T-cell (primary cell): ENCODE measurements at regions not wholly inside any gene's neighbourhood (a gene's known extent, or its start where the extent isn't known, plus 50 kb on each side); places are given as distances from the start of the nearest gene placed in this dataset.

Experiments used
- ATAC-seq, 4 experiments: fragments of 200-7000 bp in 3 of 4; fragments of 150-1000 bp in 1 of 4; cut with Tn5 transposase; replicated peaks in 1 of 4; 1 replicate in 3 of 4; 2 replicates in 1 of 4; pipeline ENCODE4 v1.10.0; 2021; ENCODE audit warnings: moderate library complexity in 3 of 4, mild to moderate bottlenecking in 2 of 4, moderate number of reproducible peaks in 1 of 4
- CTCF ChIA-PET, 2 donors: fragments of 300-600 bp; sonication (Branson Sonifier 250); formaldehyde crosslinking; loops; one replicate each; lab custom pipeline; 2022; ENCODE audit warnings: antibody characterized with exemption in 2 of 2; lab: Charles Lee
- POLR2A ChIA-PET, 2 donors: fragments of 300-600 bp; sonication (Branson Sonifier 250); formaldehyde crosslinking; loops; one replicate each; lab custom pipeline; 2022; ENCODE audit warnings: antibody characterized with exemption in 2 of 2; lab: Charles Lee
- DNase-seq, 35 experiments: peaks; one replicate each; pipeline versions ENCODE4 v3.0.0 to v3.0.0-alpha.2; 2013 to 2023
- H3K27ac ChIP-seq: one replicate; pipeline ENCODE4 v1.5.1; 2013; ENCODE audit warnings: low read length
- H3K27me3 ChIP-seq, 2 experiments: replicated peaks in 1 of 2; 1 replicate in 1 of 2; 2 replicates in 1 of 2; pipeline versions ENCODE4 v1.6.1 to v1.7.0; 2013; ENCODE audit warnings: low read length in 1 of 2, mixed read lengths in 1 of 2; ENCODE audit not compliant: control insufficient read depth in 2 of 2, insufficient read depth in 2 of 2; ENCODE audit errors: extremely low read depth in 1 of 2
- H3K36me3 ChIP-seq, 2 donors: 1 replicate in 1 of 2; 2 replicates in 1 of 2; pipeline versions ENCODE4 v1.6.1 to v1.7.0; 2013; ENCODE audit warnings: low read length in 1 of 2; ENCODE audit not compliant: control insufficient read depth in 2 of 2, insufficient read depth in 1 of 2; ENCODE audit errors: extremely low read depth in 1 of 2
- H3K4me1 ChIP-seq, 2 experiments: 1 replicate in 1 of 2; 2 replicates in 1 of 2; pipeline versions ENCODE4 v1.6.1 to v1.7.0; 2013; ENCODE audit warnings: low read length in 2 of 2, mixed read lengths in 1 of 2; ENCODE audit not compliant: insufficient read depth in 2 of 2, control insufficient read depth in 1 of 2; ENCODE audit errors: extremely low read depth in 1 of 2
- H3K4me3 ChIP-seq, 2 donors: 1 replicate in 1 of 2; 2 replicates in 1 of 2; pipeline versions ENCODE4 v1.5.1 to v1.7.0; 2013; ENCODE audit warnings: mild to moderate bottlenecking in 2 of 2, low read length in 1 of 2, moderate library complexity in 1 of 2; ENCODE audit not compliant: control insufficient read depth in 1 of 2; ENCODE audit errors: extremely low read depth in 1 of 2
- H3K9me3 ChIP-seq: 2 replicates; pipeline ENCODE4 v1.7.0; 2013
- H3K27ac Mint-ChIP-seq, 2 donors: one replicate each; pipeline ENCODE4 v1.8.0; 2020 to 2021; ENCODE audit warnings: mild to moderate bottlenecking in 2 of 2, mixed read lengths in 2 of 2
- H3K27me3 Mint-ChIP-seq, 2 donors: one replicate each; pipeline ENCODE4 v1.8.0; 2021 to 2022; ENCODE audit warnings: mixed read lengths in 2 of 2
- H3K36me3 Mint-ChIP-seq: one replicate; pipeline ENCODE4 v1.8.0; 2021; ENCODE audit warnings: mixed read lengths
- H3K4me1 Mint-ChIP-seq, 3 donors: one replicate each; pipeline ENCODE4 v1.8.0; 2020 to 2022; ENCODE audit warnings: mixed read lengths in 3 of 3, mild to moderate bottlenecking in 1 of 3
- H3K4me3 Mint-ChIP-seq, 3 donors: one replicate each; pipeline ENCODE4 v1.8.0; 2020 to 2022; ENCODE audit warnings: mild to moderate bottlenecking in 3 of 3, mixed read lengths in 3 of 3, moderate library complexity in 3 of 3
- H3K9me3 Mint-ChIP-seq, 3 donors: one replicate each; pipeline ENCODE4 v1.8.0; 2020 to 2022; ENCODE audit warnings: mixed read lengths in 3 of 3
- WGBS: methylation state at CpG from one replicate; pipeline ENCODE4 v1.1.5; 2013; ENCODE audit warnings: missing lambda C conversion rate; ENCODE audit not compliant: insufficient coverage; 5-methylcytosine and 5-hydroxymethylcytosine counted together

- no peaks in the 10 kb centered on the region for H3K36me3 Mint-ChIP-seq
- no CpG with 5 or more reads among the region's 1 CpG for WGBS
- no peak for ATAC-seq
- no peak overlapping the region for H3K4me3 ChIP-seq
- no peaks in the 10 kb centered on the region for H3K9me3 ChIP-seq
- H3K27ac ChIP-seq: no peak overlapping the region
- POLR2A ChIA-PET: no interaction called here
- H3K27ac Mint-ChIP-seq: no peak overlapping the region
- H3K27me3 Mint-ChIP-seq: no peaks in the 10 kb centered on the region
- no peaks in the 10 kb centered on the region for H3K27me3 ChIP-seq
- no peaks in the 10 kb centered on the region for H3K36me3 ChIP-seq
- CTCF ChIA-PET: no interaction called here
- H3K4me1 Mint-ChIP-seq: no peaks in the 10 kb centered on the region
- DNase-seq: no peak
- no peak overlapping the region for H3K4me3 Mint-ChIP-seq
- H3K9me3 Mint-ChIP-seq: peaks cover 10 to 32% (median 30%) of the 10 kb centered on the region in 3 donors
- H3K4me1 ChIP-seq: no peaks in the 10 kb centered on the region
Observed at GRCh38 chr2:139469985-139470384, 689.8 kb upstream of the NXPH2 start.

GRCh38 chr2:139465789-139466188, 685.6 kb upstream of the NXPH2 start:
- 100% methylated on average over 1 of the region's 4 CpGs for WGBS
- Histone ChIP-seq H3K9me3 (no peaks in the 10 kb centered on the region), H3K27me3 (no peaks in the 10 kb centered on the region), H3K4me3 (no peak overlapping the region), H3K36me3 (no peaks in the 10 kb centered on the region), H3K4me1 (no peaks in the 10 kb centered on the region), H3K27ac (no peak overlapping the region)
- ChIA-PET POLR2A (interaction anchor here in 1 of 2 donors (0.6 kb wide), 1 partner anchor 168 kb away, joined by 4 read pairs; no protein-coding TSS in a partner anchor), CTCF (no interaction called here)
- Mint-ChIP-seq H3K9me3 (peaks cover 14 to 27% (median 14%) of the 10 kb centered on the region in 3 donors), H3K4me1 (no peaks in the 10 kb centered on the region), H3K27me3 (no peaks in the 10 kb centered on the region), H3K4me3 (no peak overlapping the region), H3K36me3 (no peaks in the 10 kb centered on the region), H3K27ac (no peak overlapping the region)
- DNase-seq: no peak
- ATAC-seq: no peak

- H3K27ac ChIP-seq: no peak overlapping the region
- Mint-ChIP-seq H3K4me1 (no peaks in the 10 kb centered on the region), H3K27ac (no peak overlapping the region), H3K36me3 (no peaks in the 10 kb centered on the region), H3K27me3 (no peaks in the 10 kb centered on the region), H3K4me3 (no peak overlapping the region), H3K9me3 (peaks cover 11 to 25% (median 12%) of the 10 kb centered on the region in 3 donors)
- H3K36me3 ChIP-seq: no peaks in the 10 kb centered on the region
- CTCF ChIA-PET: no interaction called here
- H3K27me3 ChIP-seq: no peaks in the 10 kb centered on the region
- WGBS: 80% methylated on average over 4 of the region's 5 CpGs
- POLR2A ChIA-PET: interaction anchor here in 1 of 2 donors (0.5 kb wide), 1 partner anchor 13 kb away, joined by 3 read pairs; no protein-coding TSS in a partner anchor
- no peaks in the 10 kb centered on the region for H3K9me3 ChIP-seq
- H3K4me1 ChIP-seq: peaks cover 0 to 3% of the 10 kb centered on the region in 2 experiments
- ATAC-seq (no peak), DNase-seq (no peak)
- H3K4me3 ChIP-seq: no peak overlapping the region
Observed at GRCh38 chr2:139457873-139458272, 677.7 kb upstream of the NXPH2 start.

GRCh38 chr2:139454251-139454650, 674.1 kb upstream of the NXPH2 start:
- Histone ChIP-seq H3K27me3 (no peaks in the 10 kb centered on the region), H3K4me1 (peaks cover 0 to 3% of the 10 kb centered on the region in 2 experiments), H3K4me3 (no peak overlapping the region), H3K36me3 (no peaks in the 10 kb centered on the region), H3K27ac (no peak overlapping the region), H3K9me3 (no peaks in the 10 kb centered on the region)
- H3K36me3 Mint-ChIP-seq: no peaks in the 10 kb centered on the region
- ChIA-PET POLR2A (no interaction called here), CTCF (no interaction called here)
- H3K4me3 Mint-ChIP-seq: no peak overlapping the region
- H3K27ac Mint-ChIP-seq: no peak overlapping the region
- H3K4me1 Mint-ChIP-seq: no peaks in the 10 kb centered on the region
- peaks cover 13 to 33% (median 23%) of the 10 kb centered on the region in 3 donors for H3K9me3 Mint-ChIP-seq
- WGBS: 75% methylated on average over 1 of the region's 1 CpG
- no peaks in the 10 kb centered on the region for H3K27me3 Mint-ChIP-seq
- ATAC-seq (no peak), DNase-seq (no peak)

GRCh38 chr2:139439100-139439499, 658.9 kb upstream of the NXPH2 start:
- Mint-ChIP-seq H3K27me3 (no peaks in the 10 kb centered on the region), H3K36me3 (no peaks in the 10 kb centered on the region), H3K4me1 (no peaks in the 10 kb centered on the region), H3K27ac (no peak overlapping the region), H3K4me3 (no peak overlapping the region), H3K9me3 (peaks cover 8 to 15% (median 11%) of the 10 kb centered on the region in 3 donors)
- POLR2A ChIA-PET: no interaction called here
- no peak for ATAC-seq
- Histone ChIP-seq H3K4me1 (no peaks in the 10 kb centered on the region), H3K4me3 (no peak overlapping the region), H3K9me3 (no peaks in the 10 kb centered on the region), H3K27me3 (no peaks in the 10 kb centered on the region), H3K27ac (no peak overlapping the region), H3K36me3 (no peaks in the 10 kb centered on the region)
- CTCF ChIA-PET: no interaction called here
- no peak for DNase-seq

- Mint-ChIP-seq H3K27me3 (no peaks in the 10 kb centered on the region), H3K27ac (no peak overlapping the region), H3K4me1 (no peaks in the 10 kb centered on the region), H3K9me3 (peaks cover 8 to 13% (median 10%) of the 10 kb centered on the region in 3 donors), H3K36me3 (no peaks in the 10 kb centered on the region), H3K4me3 (no peak overlapping the region)
- no peak for ATAC-seq
- no peak for DNase-seq
- Histone ChIP-seq H3K27ac (no peak overlapping the region), H3K36me3 (no peaks in the 10 kb centered on the region), H3K9me3 (no peaks in the 10 kb centered on the region), H3K27me3 (no peaks in the 10 kb centered on the region), H3K4me1 (no peaks in the 10 kb centered on the region), H3K4me3 (no peak overlapping the region)
- POLR2A ChIA-PET: no interaction called here
- CTCF ChIA-PET: interaction anchor here in 1 of 2 donors (0.6 kb wide), 1 partner anchor 326 kb away, joined by 3 read pairs; no protein-coding TSS in a partner anchor
- 60% methylated on average over 1 of the region's 3 CpGs for WGBS
Observed at GRCh38 chr2:139438478-139438877, 658.3 kb upstream of the NXPH2 start.

- H3K27ac ChIP-seq: no peak overlapping the region
- H3K36me3 Mint-ChIP-seq: no peaks in the 10 kb centered on the region
- no peaks in the 10 kb centered on the region for H3K27me3 ChIP-seq
- H3K4me1 Mint-ChIP-seq: no peaks in the 10 kb centered on the region
- H3K9me3 ChIP-seq: no peaks in the 10 kb centered on the region
- H3K4me1 ChIP-seq: peaks cover 0 to 4% of the 10 kb centered on the region in 2 experiments
- 84% methylated on average over 2 of the region's 4 CpGs for WGBS
- H3K27me3 Mint-ChIP-seq: no peaks in the 10 kb centered on the region
- DNase-seq (no peak), ATAC-seq (no peak)
- ChIA-PET POLR2A (no interaction called here), CTCF (no interaction called here)
- no peak overlapping the region for H3K27ac Mint-ChIP-seq
- H3K4me3 ChIP-seq: no peak overlapping the region
- no peak overlapping the region for H3K4me3 Mint-ChIP-seq
- no peaks in the 10 kb centered on the region for H3K36me3 ChIP-seq
- H3K9me3 Mint-ChIP-seq: peaks cover 19 to 23% (median 21%) of the 10 kb centered on the region in 3 donors
Observed at GRCh38 chr2:139427164-139427563, 647.0 kb upstream of the NXPH2 start.
